Erythroblast (primary cell): ENCODE measurements at regions not wholly inside any gene's neighbourhood (a gene's known extent, or its start where the extent isn't known, plus 50 kb on each side); places are given as distances from the start of the nearest gene placed in this dataset.

Source experiments
- GATA1 ChIP-seq: IDR thresholded peaks from 2 replicates; pipeline ENCODE4 v1.6.1; 2011; ENCODE audit warnings: low read depth, mild to moderate bottlenecking, control low read depth, low read length, moderate library complexity
- POLR2A ChIP-seq: IDR thresholded peaks from 2 replicates; pipeline ENCODE4 v1.6.1; 2011; ENCODE audit warnings: mild to moderate bottlenecking, low read length

- TF ChIP-seq POLR2A = no peak
- TF ChIP-seq GATA1 = no peak
Observed at GRCh38 chr11:29937526-29937925, 79.3 kb downstream of the KCNA4 start.
